IMR-90 (cell line): ENCODE measurements at regions not wholly inside any gene's neighbourhood (a gene's known extent, or its start where the extent isn't known, plus 50 kb on each side); places are given as distances from the start of the nearest gene placed in this dataset.

Experiments
- ATAC-seq: fragments of 200-7000 bp; cut with Tn5 transposase; 2 replicates; pipeline ENCODE4 v1.9.1; 2020; ENCODE audit warnings: low read depth, mild to moderate bottlenecking, moderate library complexity
- BruUV-seq: library from RNA; stranded (reverse); fragments of 400-500 nt; replicated peaks from 2 replicates; lab custom pipeline; 2021; lab: Mats Ljungman, UMichigan
- CTCF ChIA-PET: fragments of 300-600 bp; formaldehyde crosslinking; extraction: SDS; loops from one replicate; lab custom pipeline; 2021; ENCODE audit warnings: antibody characterized with exemption; lab: Yijun Ruan, JAX
- POLR2A ChIA-PET: fragments of 300-600 bp; sonication (Branson Sonifier 250); formaldehyde crosslinking; loops from one replicate; lab custom pipeline; 2022; ENCODE audit warnings: antibody characterized with exemption; ENCODE audit not compliant: unreplicated experiment; lab: Charles Lee
- DNase-seq: peaks from one replicate; pipeline ENCODE4 v3.0.0; 2013
- H2AFZ ChIP-seq: replicated peaks from 2 replicates; pipeline ENCODE3; 2013; ENCODE audit warnings: low read length, mild to moderate bottlenecking; ENCODE audit not compliant: poor library complexity
- H2AK5ac ChIP-seq: 2 replicates; pipeline ENCODE4 v1.6.1; 2013; ENCODE audit warnings: low read depth, low read length, inconsistent platforms
- H2AK9ac ChIP-seq: replicated peaks from 2 replicates; pipeline ENCODE3; 2013; ENCODE audit warnings: mild to moderate bottlenecking, low read depth, low read length, moderate library complexity; ENCODE audit not compliant: poor library complexity
- H2BK120ac ChIP-seq: 2 replicates; pipeline ENCODE4 v1.6.1; 2013; ENCODE audit warnings: low read depth, low read length, inconsistent platforms
- H2BK15ac ChIP-seq: 3 replicates; pipeline ENCODE4 v1.6.1; 2013; ENCODE audit warnings: low read depth, low read length, inconsistent platforms
- H2BK20ac ChIP-seq: 2 replicates; pipeline ENCODE4 v1.6.1; 2013; ENCODE audit warnings: low read depth, mild to moderate bottlenecking, inconsistent platforms, low read length, moderate library complexity
- H2BK5ac ChIP-seq: 2 replicates; pipeline ENCODE4 v1.6.1; 2013; ENCODE audit warnings: mild to moderate bottlenecking, low read depth, low read length, inconsistent platforms; ENCODE audit not compliant: poor library complexity, severe bottlenecking
- H3K14ac ChIP-seq: replicated peaks from 2 replicates; pipeline ENCODE4 v1.6.1; 2013; ENCODE audit warnings: low read depth, low read length, inconsistent platforms
- H3K18ac ChIP-seq: 2 replicates; pipeline ENCODE4 v1.6.1; 2013; ENCODE audit warnings: low read depth, low read length, control low read depth
- H3K23ac ChIP-seq: 2 replicates; pipeline ENCODE4 v1.6.1; 2013; ENCODE audit warnings: low read depth, low read length, inconsistent platforms
- H3K27ac ChIP-seq: 2 replicates; pipeline ENCODE4 v1.5.1; 2013; ENCODE audit warnings: mild to moderate bottlenecking, control low read depth, low read length; ENCODE audit not compliant: insufficient read depth
- H3K27me3 ChIP-seq: 2 replicates; pipeline ENCODE4 v1.6.1; 2013; ENCODE audit warnings: low read length; ENCODE audit not compliant: control insufficient read depth, insufficient read depth
- H3K36me3 ChIP-seq: 2 replicates; pipeline ENCODE4 v1.6.1; 2013; ENCODE audit warnings: low read length, mixed read lengths; ENCODE audit not compliant: control insufficient read depth, insufficient read depth
- H3K4ac ChIP-seq: 2 replicates; pipeline ENCODE4 v1.6.1; 2013; ENCODE audit warnings: low read depth, low read length, inconsistent platforms
- H3K4me1 ChIP-seq: 2 replicates; pipeline ENCODE4 v1.6.1; 2013; ENCODE audit warnings: low read length, mixed read lengths; ENCODE audit not compliant: control insufficient read depth, insufficient read depth
- H3K4me2 ChIP-seq: 2 replicates; pipeline ENCODE4 v1.6.1; 2013; ENCODE audit warnings: low read depth, mild to moderate bottlenecking, control low read depth, low read length, moderate library complexity
- H3K4me3 ChIP-seq: 2 replicates; pipeline ENCODE4 v1.5.1; 2013; ENCODE audit warnings: low read depth, mild to moderate bottlenecking, control low read depth, low read length, moderate library complexity; ENCODE audit not compliant: insufficient read depth
- H3K56ac ChIP-seq: 2 replicates; pipeline ENCODE4 v1.6.1; 2013; ENCODE audit warnings: low read length, inconsistent platforms; ENCODE audit not compliant: insufficient read depth; ENCODE audit errors: extremely low read depth
- H3K79me1 ChIP-seq, 2 experiments: 2 replicates each; pipeline ENCODE4 v1.6.1; 2013; ENCODE audit warnings: low read length in 2 of 2, inconsistent platforms in 1 of 2, low read depth in 1 of 2
- H3K9ac ChIP-seq: 2 replicates; pipeline ENCODE4 v1.6.1; 2013; ENCODE audit warnings: low read depth, low read length, control low read depth
- H3K9me1 ChIP-seq: 2 replicates; pipeline ENCODE4 v1.6.1; 2013; ENCODE audit warnings: low read length, inconsistent platforms; ENCODE audit not compliant: insufficient read depth
- H3K9me3 ChIP-seq: 2 replicates; pipeline ENCODE4 v1.6.1; 2013; ENCODE audit warnings: low read length; ENCODE audit not compliant: control insufficient read depth, insufficient read depth
- H4K20me1 ChIP-seq: 2 replicates; pipeline ENCODE4 v1.6.1; 2013; ENCODE audit warnings: low read length, inconsistent platforms; ENCODE audit not compliant: insufficient read depth
- H4K5ac ChIP-seq: 2 replicates; pipeline ENCODE4 v1.6.1; 2013; ENCODE audit warnings: mild to moderate bottlenecking, low read depth, low read length, control low read depth
- H4K8ac ChIP-seq, 2 experiments: 2 replicates each; pipeline ENCODE4 v1.6.1; 2013; ENCODE audit warnings: low read depth in 2 of 2, low read length in 2 of 2, control low read depth in 1 of 2, inconsistent platforms in 1 of 2
- H4K91ac ChIP-seq: 2 replicates; pipeline ENCODE4 v1.6.1; 2013; ENCODE audit warnings: low read depth, low read length, inconsistent platforms; ENCODE audit not compliant: insufficient read depth
- BHLHE40 ChIP-seq: fragments of 150-350 bp; IDR thresholded peaks from 2 replicates; pipeline ENCODE4 v1.6.1; 2016; ENCODE audit warnings: mild to moderate bottlenecking, low read depth, low read length
- CEBPB ChIP-seq: IDR thresholded peaks from 2 replicates; pipeline ENCODE4 v1.6.1; 2012; ENCODE audit warnings: low read depth, low read length, improper control_type of control experiment
- CHD1 ChIP-seq: IDR thresholded peaks from 2 replicates; pipeline ENCODE4 v1.6.1; 2012; ENCODE audit warnings: low read depth, low read length, improper control_type of control experiment
- FOS ChIP-seq: fragments of 150-350 bp; IDR thresholded peaks from 2 replicates; pipeline ENCODE4 v1.6.1; 2016; ENCODE audit warnings: low read depth, low read length
- MAZ ChIP-seq: IDR thresholded peaks from 2 replicates; pipeline ENCODE4 v1.6.1; 2012; ENCODE audit warnings: low read depth, mild to moderate bottlenecking, low read length, improper control_type of control experiment, moderate library complexity, borderline replicate concordance
- MXI1 ChIP-seq: IDR thresholded peaks from 2 replicates; pipeline ENCODE4 v1.6.1; 2012; ENCODE audit warnings: low read depth, mild to moderate bottlenecking, low read length, moderate library complexity, borderline replicate concordance
- NFE2L2 ChIP-seq: fragments of 150-350 bp; IDR thresholded peaks from 2 replicates; pipeline ENCODE4 v1.6.1; 2016; ENCODE audit warnings: low read depth, mild to moderate bottlenecking, low read length
- POLR2A ChIP-seq: IDR thresholded peaks from 2 replicates; pipeline ENCODE4 v1.6.1; 2012; ENCODE audit warnings: mild to moderate bottlenecking, low read depth, low read length
- RAD21 ChIP-seq: IDR thresholded peaks from 2 replicates; pipeline ENCODE4 v1.6.1; 2012; ENCODE audit warnings: low read length, improper control_type of control experiment
- RCOR1 ChIP-seq: IDR thresholded peaks from 2 replicates; pipeline ENCODE4 v1.6.1; 2012; ENCODE audit warnings: mild to moderate bottlenecking, low read length, improper control_type of control experiment; ENCODE audit not compliant: insufficient replicate concordance
- RFX5 ChIP-seq: IDR thresholded peaks from 2 replicates; pipeline ENCODE4 v1.8.0; 2012; ENCODE audit warnings: low read depth, mild to moderate bottlenecking, low read length, moderate library complexity
- SMC3 ChIP-seq: fragments of 150-350 bp; IDR thresholded peaks from 2 replicates; pipeline ENCODE4 v1.6.1; 2016; ENCODE audit warnings: low read depth, mild to moderate bottlenecking, antibody characterized with exemption, low read length, moderate library complexity
- WGBS, 2 experiments: methylation state at CpG; one replicate each; pipeline versions ENCODE4 v1.1.5 to v1.1.7; 2013; ENCODE audit warnings: missing lambda C conversion rate in 2 of 2; ENCODE audit not compliant: insufficient read length in 1 of 2; ENCODE audit errors: extremely low coverage in 2 of 2; 5-methylcytosine and 5-hydroxymethylcytosine counted together
- dilution Hi-C: fragments of 300-500 bp; cut with HindIII; formaldehyde crosslinking; loops from one replicate; pipeline ENCODE4 v1.14.3; 2018; ENCODE audit warnings: low sequenced_read_pairs; ENCODE audit not compliant: unreplicated experiment
- in situ Hi-C: fragments of 300-500 bp; cut with MboI; formaldehyde crosslinking; loops from 3 replicates; pipeline ENCODE4 v1.14.3; 2019; ENCODE audit warnings: low sequenced_read_pairs, inconsistent platforms, mixed read lengths
- intact Hi-C: fragments of 100-400 bp; cut with micrococcal nuclease; formaldehyde crosslinking; loops from 2 replicates; pipeline ENCODE4 v1.10.0; 2022
- TF ChIP-seq, protein P1 (sequence below): fragments of 150-350 bp; IDR thresholded peaks from 2 replicates; pipeline ENCODE4 v1.6.1; 2016; ENCODE audit warnings: low read depth, mild to moderate bottlenecking, low read length, moderate library complexity, borderline replicate concordance
- TF ChIP-seq, protein P2 (sequence below): conservative IDR thresholded peaks from 2 replicates; pipeline ENCODE4 v1.5.1; 2012; ENCODE audit warnings: mild to moderate bottlenecking, low read depth, low read length, improper control_type of control experiment

GRCh38 chr5:74949976-74950375, 83.8 kb upstream of the FAM169A start:
- intact Hi-C loops (loop anchor here (5.0 kb wide), 1 partner anchor 387 kb away; the partner anchor contains the start of gene HMGCR), in situ Hi-C loops (no loop called here), dilution Hi-C loops (no loop called here)
- Histone ChIP-seq H3K14ac (peak overlapping the region; percentile 84), H2BK5ac (peak overlapping the region; percentile 83), H4K91ac (peak overlapping the region; percentile 92), H3K4me1 (peaks cover 34% of the 10 kb centered on the region), H2BK15ac (peak overlapping the region; percentile 82; the same call in 2 of the 3 replicates), H3K23ac (peak overlapping the region; percentile 89; the same call in 1 of the 2 replicates), H3K4me2 (no peak overlapping the region), H3K27me3 (no peaks in the 10 kb centered on the region), H2AK9ac (no peak overlapping the region), H3K9ac (no peak overlapping the region), H3K9me3 (no peaks in the 10 kb centered on the region), H4K5ac (peak overlapping the region; percentile 95; the same call in 1 of the 2 replicates), H2BK20ac (peak overlapping the region; percentile 98), H3K36me3 (no peaks in the 10 kb centered on the region), H3K4ac (peak overlapping the region; percentile 93), H2AK5ac (peak overlapping the region; percentile 78), H3K56ac (peak overlapping the region; percentile 42; the same call in 1 of the 2 replicates), H3K4me3 (no peak overlapping the region), H4K8ac (peak overlapping the region in 1 of 2 experiments; percentile 82; a peak in 2 of 4 replicates), H3K79me1 (peaks cover 0 to 19% of the 10 kb centered on the region in 2 experiments; a peak in 2 of 4 replicates), H4K20me1 (no peaks in the 10 kb centered on the region), H3K27ac (no peak overlapping the region), H3K18ac (peak overlapping the region; percentile 93), H3K9me1 (peaks cover 25% of the 10 kb centered on the region), H2BK120ac (peak overlapping the region; percentile 98), H2AFZ (no peak overlapping the region)
- ATAC-seq, result no peak
- ChIA-PET POLR2A (no interaction called here), CTCF (no interaction called here)
- no TSS peak for BruUV-seq
- TF ChIP-seq MXI1, result no peak
- no peak for TF ChIP-seq CHD1
- no peak for TF ChIP-seq FOS
- no peak for TF ChIP-seq POLR2A
- TF ChIP-seq CEBPB, result no peak
- TF ChIP-seq RAD21, result no peak
- no peak for TF ChIP-seq BHLHE40
- TF ChIP-seq, protein P1, sequence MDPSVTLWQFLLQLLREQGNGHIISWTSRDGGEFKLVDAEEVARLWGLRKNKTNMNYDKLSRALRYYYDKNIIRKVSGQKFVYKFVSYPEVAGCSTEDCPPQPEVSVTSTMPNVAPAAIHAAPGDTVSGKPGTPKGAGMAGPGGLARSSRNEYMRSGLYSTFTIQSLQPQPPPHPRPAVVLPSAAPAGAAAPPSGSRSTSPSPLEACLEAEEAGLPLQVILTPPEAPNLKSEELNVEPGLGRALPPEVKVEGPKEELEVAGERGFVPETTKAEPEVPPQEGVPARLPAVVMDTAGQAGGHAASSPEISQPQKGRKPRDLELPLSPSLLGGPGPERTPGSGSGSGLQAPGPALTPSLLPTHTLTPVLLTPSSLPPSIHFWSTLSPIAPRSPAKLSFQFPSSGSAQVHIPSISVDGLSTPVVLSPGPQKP, result no peak
- no peak for TF ChIP-seq SMC3
- no peak for TF ChIP-seq NFE2L2
- TF ChIP-seq, protein P2, sequence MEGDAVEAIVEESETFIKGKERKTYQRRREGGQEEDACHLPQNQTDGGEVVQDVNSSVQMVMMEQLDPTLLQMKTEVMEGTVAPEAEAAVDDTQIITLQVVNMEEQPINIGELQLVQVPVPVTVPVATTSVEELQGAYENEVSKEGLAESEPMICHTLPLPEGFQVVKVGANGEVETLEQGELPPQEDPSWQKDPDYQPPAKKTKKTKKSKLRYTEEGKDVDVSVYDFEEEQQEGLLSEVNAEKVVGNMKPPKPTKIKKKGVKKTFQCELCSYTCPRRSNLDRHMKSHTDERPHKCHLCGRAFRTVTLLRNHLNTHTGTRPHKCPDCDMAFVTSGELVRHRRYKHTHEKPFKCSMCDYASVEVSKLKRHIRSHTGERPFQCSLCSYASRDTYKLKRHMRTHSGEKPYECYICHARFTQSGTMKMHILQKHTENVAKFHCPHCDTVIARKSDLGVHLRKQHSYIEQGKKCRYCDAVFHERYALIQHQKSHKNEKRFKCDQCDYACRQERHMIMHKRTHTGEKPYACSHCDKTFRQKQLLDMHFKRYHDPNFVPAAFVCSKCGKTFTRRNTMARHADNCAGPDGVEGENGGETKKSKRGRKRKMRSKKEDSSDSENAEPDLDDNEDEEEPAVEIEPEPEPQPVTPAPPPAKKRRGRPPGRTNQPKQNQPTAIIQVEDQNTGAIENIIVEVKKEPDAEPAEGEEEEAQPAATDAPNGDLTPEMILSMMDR, result no peak
- TF ChIP-seq RCOR1, result no peak
- TF ChIP-seq MAZ, result no peak
- TF ChIP-seq RFX5, result no peak
- WGBS, 2 experiments, result no CpG with 5 or more reads among the region's 5 CpGs
- no peak for DNase-seq
